IMR-90 (cell line): ENCODE measurements at regions not wholly inside any gene's neighbourhood (a gene's known extent, or its start where the extent isn't known, plus 50 kb on each side); places are given as distances from the start of the nearest gene placed in this dataset.

ENCODE experiments used
- BHLHE40 ChIP-seq: fragments of 150-350 bp; IDR thresholded peaks from 2 replicates; pipeline ENCODE4 v1.6.1; 2016; ENCODE audit warnings: mild to moderate bottlenecking, low read depth, low read length
- CEBPB ChIP-seq: IDR thresholded peaks from 2 replicates; pipeline ENCODE4 v1.6.1; 2012; ENCODE audit warnings: low read depth, low read length, improper control_type of control experiment
- CTCF ChIP-seq: conservative IDR thresholded peaks from 2 replicates; pipeline ENCODE4 v1.5.1; 2012; ENCODE audit warnings: mild to moderate bottlenecking, low read depth, low read length, improper control_type of control experiment
- ELK1 ChIP-seq: fragments of 150-350 bp; IDR thresholded peaks from 2 replicates; pipeline ENCODE4 v1.6.1; 2016; ENCODE audit warnings: low read depth, mild to moderate bottlenecking, low read length, moderate library complexity, borderline replicate concordance
- MAFK ChIP-seq: IDR thresholded peaks from 2 replicates; pipeline ENCODE4 v1.6.1; 2012; ENCODE audit warnings: low read depth, low read length, improper control_type of control experiment
- MXI1 ChIP-seq: IDR thresholded peaks from 2 replicates; pipeline ENCODE4 v1.6.1; 2012; ENCODE audit warnings: low read depth, mild to moderate bottlenecking, low read length, moderate library complexity, borderline replicate concordance
- POLR2A ChIP-seq: IDR thresholded peaks from 2 replicates; pipeline ENCODE4 v1.6.1; 2012; ENCODE audit warnings: mild to moderate bottlenecking, low read depth, low read length
- RAD21 ChIP-seq: IDR thresholded peaks from 2 replicates; pipeline ENCODE4 v1.6.1; 2012; ENCODE audit warnings: low read length, improper control_type of control experiment
- RCOR1 ChIP-seq: IDR thresholded peaks from 2 replicates; pipeline ENCODE4 v1.6.1; 2012; ENCODE audit warnings: mild to moderate bottlenecking, low read length, improper control_type of control experiment; ENCODE audit not compliant: insufficient replicate concordance
- SMC3 ChIP-seq: fragments of 150-350 bp; IDR thresholded peaks from 2 replicates; pipeline ENCODE4 v1.6.1; 2016; ENCODE audit warnings: low read depth, mild to moderate bottlenecking, antibody characterized with exemption, low read length, moderate library complexity
- USF2 ChIP-seq: fragments of 150-350 bp; IDR thresholded peaks from 2 replicates; pipeline ENCODE4 v1.6.1; 2017; ENCODE audit warnings: mild to moderate bottlenecking, antibody characterized with exemption, low read length, low read depth

DNA sequence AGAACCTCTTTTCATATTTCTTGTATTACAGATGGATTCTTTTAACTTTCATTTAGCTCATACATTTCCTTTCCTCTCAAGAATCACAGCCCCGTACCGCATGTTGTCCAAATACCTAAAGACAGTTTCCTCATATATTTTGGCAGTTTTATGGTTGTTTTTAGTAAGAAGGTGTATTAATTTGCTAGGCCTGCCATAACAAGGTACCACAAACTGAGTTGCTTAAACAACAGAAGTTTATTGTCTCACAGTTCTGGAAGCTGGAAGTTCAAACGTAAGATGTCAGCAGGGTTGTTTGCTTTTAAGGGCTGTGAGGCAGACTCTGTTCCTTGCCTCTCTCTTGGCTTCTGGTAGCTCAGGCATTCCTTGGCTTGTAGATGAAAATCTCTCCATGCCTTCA lies 343.2 kb upstream of the TNP1 start:
- TF ChIP-seq CTCF (no peak), POLR2A (no peak), RCOR1 (no peak), USF2 (no peak), CEBPB (no peak), RAD21 (no peak), MXI1 (no peak), BHLHE40 (no peak), SMC3 (no peak), ELK1 (no peak), MAFK (no peak)
